SK-MEL-5 (cell line): ENCODE measurements at regions not wholly inside any gene's neighbourhood (a gene's known extent, or its start where the extent isn't known, plus 50 kb on each side); places are given as distances from the start of the nearest gene placed in this dataset.
"Not testable (repeated sequence)": the region's sequence is repeated elsewhere in the genome, so short reads cannot be mapped to it uniquely, and the experiment has no call there.

Experiments
- DNase-seq: peaks from one replicate; pipeline ENCODE4 v3.0.0-alpha.2; 2016; ENCODE audit warnings: low read depth, low spot score
- in situ Hi-C: cut with HindIII; loops from 2 replicates; pipeline ENCODE4 v1.10.0; 2016; ENCODE audit warnings: low sequenced_read_pairs, high pct_unique_total_duplicates, low pct_unique_long_range_greater_than_20kb

DNA sequence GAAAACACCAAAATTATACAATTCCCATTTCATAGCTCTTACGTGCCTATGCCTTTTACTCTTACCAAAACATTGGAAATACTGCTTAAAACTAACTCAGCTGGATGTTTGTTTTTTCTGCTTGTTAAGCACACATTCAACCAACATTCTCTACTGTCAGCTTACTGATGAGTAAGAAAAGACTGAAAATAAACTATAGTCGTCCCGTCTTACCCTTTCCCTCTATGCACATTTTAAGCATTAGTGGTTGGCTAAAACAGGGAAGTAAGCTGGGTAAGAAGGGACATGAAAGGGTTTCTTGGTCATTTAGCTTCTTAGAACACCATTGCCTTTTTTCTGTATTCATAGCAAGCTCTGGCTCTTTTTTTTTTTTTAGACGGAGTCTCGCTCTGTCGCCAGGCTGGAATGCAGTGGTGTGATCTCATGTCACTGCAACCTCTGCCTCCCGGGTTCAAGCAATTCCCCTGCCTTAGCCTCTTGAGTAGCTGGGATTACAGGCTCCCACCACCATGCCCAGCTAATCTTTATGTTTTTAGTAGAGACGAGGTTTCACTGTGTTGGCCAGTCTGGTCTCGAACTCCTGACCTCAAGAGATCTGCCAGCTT is 232.1 kb upstream of the PCSK5 start:
- no peak for DNase-seq
- in situ Hi-C loops = no loop called here

GRCh38 chr9:75664597-75664996 is 225.9 kb upstream of the PCSK5 start:
- no peak for DNase-seq
- in situ Hi-C loops = no loop called here

- in situ Hi-C loops = no loop called here
- DNase-seq = no peak
Measured at GRCh38 chr9:75666856-75667554, 223.5 kb upstream of the PCSK5 start.

DNA sequence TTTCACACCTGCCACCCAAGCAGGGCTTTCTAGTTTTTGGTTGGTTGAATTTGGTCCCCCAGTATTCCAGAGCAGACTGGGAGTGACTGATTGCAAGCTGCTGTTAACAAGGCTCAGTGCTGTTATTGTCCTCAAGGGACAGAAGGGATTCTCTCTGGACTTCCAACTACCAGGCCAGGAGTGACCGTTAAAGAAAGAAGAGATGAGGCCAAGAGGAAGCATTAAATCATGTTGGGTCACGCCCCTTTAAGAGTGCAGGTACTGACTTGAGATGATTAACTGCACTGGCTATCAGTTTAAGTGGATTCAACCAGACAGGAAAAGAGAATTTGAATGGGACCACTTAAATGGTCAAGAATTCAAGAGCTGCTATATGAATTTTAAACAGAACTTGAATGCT is 220.8 kb upstream of the PCSK5 start:
- no peak for DNase-seq
- in situ Hi-C loops = no loop called here

- no peak for DNase-seq
- in situ Hi-C loops = no loop called here
Measured at GRCh38 chr9:75671354-75671753, 219.1 kb upstream of the PCSK5 start.

DNA sequence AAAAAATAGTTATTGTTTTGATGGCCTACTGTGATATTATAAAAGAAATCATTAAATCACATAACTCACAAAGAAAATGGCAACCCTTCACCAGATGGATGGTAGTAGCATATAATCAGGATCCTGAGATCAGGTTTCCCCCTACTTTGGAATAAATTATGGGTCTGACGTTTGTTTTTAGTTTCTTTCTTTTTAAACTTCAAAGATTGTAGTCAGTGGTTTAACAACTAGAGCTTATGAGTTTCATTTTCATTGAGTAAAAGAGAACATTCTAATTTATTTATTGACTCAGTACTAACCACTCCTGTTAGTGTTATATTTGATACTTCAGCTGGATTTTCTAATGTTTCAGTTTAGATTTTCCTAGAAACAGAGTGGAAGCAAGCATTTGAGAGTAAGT is 218.0 kb upstream of the PCSK5 start:
- in situ Hi-C loops = no loop called here
- no peak for DNase-seq

DNA sequence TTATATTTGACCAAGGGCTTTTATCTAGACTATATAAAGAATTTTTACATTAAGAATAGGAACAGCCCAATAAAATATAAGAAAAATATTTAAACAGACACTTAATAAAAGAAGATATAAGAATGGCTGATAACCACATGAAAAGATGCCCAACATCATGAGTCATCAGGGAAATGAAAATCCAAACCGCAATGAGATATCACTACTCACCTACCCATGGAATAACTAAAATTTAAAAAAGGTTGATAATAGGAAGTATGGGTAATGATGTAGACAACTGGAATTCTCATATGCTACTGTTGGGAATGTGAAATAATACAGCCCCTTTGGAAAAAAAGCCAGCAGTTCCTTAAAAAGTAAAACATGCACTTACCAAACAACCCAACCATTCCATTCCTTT is 206.9 kb upstream of the PCSK5 start:
- DNase-seq = no peak
- in situ Hi-C loops = no loop called here

DNA sequence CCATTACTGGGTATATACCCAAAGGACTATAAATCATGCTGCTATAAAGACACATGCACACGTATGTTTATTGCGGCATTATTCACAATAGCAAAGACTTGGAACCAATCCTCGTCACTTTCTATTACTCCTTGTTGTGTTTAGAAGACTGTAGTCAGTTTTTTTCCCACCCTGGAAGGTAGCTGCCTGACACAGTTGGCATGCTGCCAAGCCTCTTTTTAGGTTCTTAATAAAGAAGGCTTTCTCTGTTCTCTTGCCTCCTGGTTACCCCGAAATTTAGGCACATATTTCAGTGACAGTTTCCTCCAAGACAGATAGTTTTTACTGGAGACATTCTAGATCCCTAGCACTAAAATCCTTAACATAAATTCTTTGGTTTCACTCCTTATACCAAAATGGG is 205.4 kb upstream of the PCSK5 start:
- in situ Hi-C loops = no loop called here

DNA sequence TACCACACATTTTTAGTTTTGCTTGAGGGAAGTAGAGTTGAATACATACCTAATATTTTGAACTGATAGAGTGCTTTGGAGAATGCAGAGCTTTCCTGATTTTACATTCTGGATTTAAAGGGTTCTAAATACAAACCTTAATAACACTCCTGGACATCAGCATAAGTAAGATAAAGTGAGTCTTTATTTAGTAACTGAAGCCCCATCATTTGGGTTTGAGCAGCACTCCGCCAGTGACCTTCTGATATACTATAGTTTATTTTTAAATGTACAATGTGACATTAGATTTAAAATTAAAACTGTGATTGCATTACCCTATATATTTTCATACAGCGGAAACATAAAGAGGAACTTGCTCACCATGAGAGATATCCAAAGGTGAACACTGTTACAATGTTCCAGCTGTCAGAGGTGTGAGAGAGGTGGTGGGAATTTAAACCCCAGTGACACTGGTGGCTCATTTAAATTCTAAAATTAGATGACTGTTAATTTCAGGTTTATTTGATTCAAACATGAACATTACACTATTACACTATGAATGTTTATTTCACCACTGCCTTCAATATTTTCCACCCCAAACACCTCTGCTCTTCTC is 203.0 kb upstream of the PCSK5 start:
- no peak for DNase-seq
- in situ Hi-C loops = no loop called here

More for the DNA sequence above, 205.4 kb upstream of the PCSK5 start:
- no peak for DNase-seq

DNA sequence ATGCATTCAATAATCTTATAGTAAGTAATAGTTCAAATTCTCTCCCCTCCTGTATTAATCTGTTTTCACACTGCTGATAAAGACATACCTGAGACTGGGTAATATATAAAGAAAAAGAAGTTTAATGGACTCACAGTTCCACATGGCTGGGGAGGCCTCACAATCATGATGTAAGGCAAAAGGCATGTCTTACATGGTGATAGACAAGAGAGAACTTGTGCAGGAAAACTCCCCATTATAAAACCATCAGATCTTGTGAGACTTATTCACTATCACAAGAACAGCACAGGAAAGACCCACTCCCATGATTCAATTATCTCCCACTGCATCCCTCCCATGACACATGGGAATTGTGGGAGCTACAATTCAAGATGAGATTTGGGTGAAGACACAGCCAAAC is 199.9 kb upstream of the PCSK5 start:
- in situ Hi-C loops, DNase-seq: not testable (repeated sequence)

GRCh38 chr9:75691408-75691807 is 199.1 kb upstream of the PCSK5 start:
- in situ Hi-C loops = no loop called here
- DNase-seq = no peak

GRCh38 chr9:75692309-75692708 is 198.2 kb upstream of the PCSK5 start:
- no peak for DNase-seq
- in situ Hi-C loops = no loop called here

GRCh38 chr9:75695921-75696320 is 194.6 kb upstream of the PCSK5 start:
- no peak for DNase-seq
- in situ Hi-C loops = no loop called here

DNA sequence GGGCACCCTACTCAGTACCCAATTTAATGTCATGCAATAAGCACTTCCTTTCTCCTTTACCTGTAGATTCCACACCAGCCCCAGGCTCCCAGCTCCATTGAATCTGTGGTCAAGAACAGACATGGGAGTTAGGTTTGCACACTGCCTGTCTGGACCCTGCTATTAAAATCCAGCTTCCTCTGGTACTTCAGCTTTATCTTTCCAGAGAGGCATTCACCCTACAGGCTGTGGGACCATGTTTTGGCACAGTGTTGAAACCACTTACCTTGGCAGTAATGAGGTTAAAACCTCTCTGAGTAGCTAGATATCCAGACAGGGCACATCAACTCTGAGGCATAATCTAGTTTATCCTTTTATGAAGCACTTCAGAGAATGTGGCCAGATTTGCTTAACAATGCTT is 191.5 kb upstream of the PCSK5 start:
- in situ Hi-C loops = no loop called here
- DNase-seq = no peak

DNA sequence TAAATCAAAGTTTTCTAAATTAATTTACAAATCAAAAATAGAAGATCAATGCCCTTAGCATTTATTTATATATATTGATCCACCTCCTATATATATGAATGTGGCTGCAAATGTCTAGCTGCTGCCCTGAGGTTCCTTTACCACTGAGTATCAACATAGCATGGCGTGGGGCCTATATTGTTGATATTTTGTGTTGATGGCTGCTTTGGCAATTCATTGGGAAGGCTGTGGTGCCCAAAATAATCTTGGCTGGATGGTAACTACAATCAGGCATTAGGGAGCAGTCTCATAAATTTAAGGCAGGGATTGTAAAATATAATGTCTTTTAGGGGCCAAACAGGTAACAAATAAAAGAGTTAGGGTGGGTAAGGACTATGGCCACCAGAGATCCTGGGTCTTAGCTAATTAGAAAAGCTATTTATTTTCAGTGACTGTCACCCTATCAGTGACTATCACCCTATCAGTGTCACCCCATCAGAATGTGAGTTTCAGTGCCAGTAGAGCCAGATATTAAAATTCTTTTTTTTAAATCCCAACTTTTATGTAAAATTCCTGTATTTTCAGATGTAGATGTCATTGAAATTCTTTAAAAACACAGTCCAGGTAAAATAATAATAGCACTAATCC is 190.7 kb upstream of the PCSK5 start:
- DNase-seq = no peak
- in situ Hi-C loops = no loop called here

DNA sequence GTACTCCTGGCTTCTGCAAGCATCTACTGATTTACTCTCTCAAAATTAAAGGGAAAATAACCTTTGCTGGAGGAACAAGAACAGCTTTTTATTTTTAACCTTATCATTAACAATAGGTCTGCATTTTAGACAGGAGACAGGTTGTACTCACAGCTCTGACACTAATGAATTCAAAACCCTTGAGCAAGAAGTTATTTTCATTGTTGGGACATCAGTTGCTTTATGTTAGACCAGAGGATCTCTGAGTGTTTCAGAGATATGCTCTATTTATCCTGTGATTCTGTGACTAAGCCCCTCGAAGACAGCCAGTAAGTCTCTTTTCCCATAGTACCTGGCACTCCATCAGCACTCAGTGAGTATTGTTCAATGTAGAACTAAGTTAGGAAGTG is 190.2 kb upstream of the PCSK5 start:
- in situ Hi-C loops = no loop called here
- DNase-seq = no peak

DNA sequence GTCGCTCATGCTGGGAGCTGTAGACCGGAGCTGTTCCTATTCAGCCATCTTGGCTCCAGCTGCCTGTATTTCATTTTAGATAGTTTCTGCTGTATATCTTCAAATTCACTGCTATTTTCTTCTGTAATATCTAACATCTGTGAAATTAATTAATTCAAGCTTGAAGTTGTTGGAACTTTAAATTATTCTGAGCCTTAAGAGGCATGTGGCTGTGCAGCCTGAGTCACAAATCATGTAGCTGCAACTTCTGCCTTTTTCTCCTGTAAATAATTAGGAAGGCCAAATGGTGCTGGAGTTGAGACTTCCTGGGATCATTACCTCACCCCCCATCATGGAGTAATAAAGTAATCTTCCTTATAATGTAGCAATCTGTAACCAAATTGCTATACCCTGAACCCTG is 183.3 kb upstream of the PCSK5 start:
- in situ Hi-C loops = no loop called here

GRCh38 chr9:75709698-75710097 is 180.8 kb upstream of the PCSK5 start:
- in situ Hi-C loops = no loop called here
- DNase-seq = no peak

More for the DNA sequence above, 183.3 kb upstream of the PCSK5 start:
- no peak for DNase-seq

GRCh38 chr9:75712700-75713099 is 177.8 kb upstream of the PCSK5 start:
- no peak for DNase-seq
- in situ Hi-C loops = no loop called here
